Thoracic aorta (tissue), 2 donors: ENCODE measurements at regions not wholly inside any gene's neighbourhood (a gene's known extent, or its start where the extent isn't known, plus 50 kb on each side); places are given as distances from the start of the nearest gene placed in this dataset.

Experiments used
- ATAC-seq: fragments of 150-250 bp; one replicate; pipeline ENCODE4 v1.8.0; 2017; ENCODE audit warnings: low read depth; ENCODE audit not compliant: insufficient number of reproducible peaks, low FRiP score
- DNase-seq: peaks from one replicate; pipeline ENCODE4 v3.0.0-alpha.2; 2020; ENCODE audit warnings: low spot score
- H3K27ac ChIP-seq, 2 donors: fragments of 200-600 bp; sonication (generic); 1 replicate in 1 of 2; 2 replicates in 1 of 2; pipeline ENCODE4 v1.5.1; 2016; ENCODE audit warnings: mild to moderate bottlenecking in 2 of 2, moderate library complexity in 2 of 2
- H3K27me3 ChIP-seq: fragments of 200-600 bp; sonication (generic); replicated peaks from 2 replicates; pipeline ENCODE4 v1.6.0; 2016; ENCODE audit warnings: mild to moderate bottlenecking; ENCODE audit not compliant: insufficient read depth
- H3K36me3 ChIP-seq: fragments of 200-600 bp; sonication (generic); one replicate; pipeline ENCODE4 v1.5.1; 2016
- H3K4me1 ChIP-seq, 2 donors: fragments of 200-600 bp; sonication (generic); 1 replicate in 1 of 2; 2 replicates in 1 of 2; pipeline versions ENCODE4 v1.5.1 to v1.6.0; 2016; ENCODE audit warnings: low read depth in 2 of 2, mild to moderate bottlenecking in 1 of 2; ENCODE audit not compliant: control insufficient read depth in 1 of 2
- H3K4me3 ChIP-seq: fragments of 200-600 bp; sonication (generic); 2 replicates; pipeline ENCODE4 v1.5.1; 2016; ENCODE audit warnings: mild to moderate bottlenecking
- H3K9me3 ChIP-seq: fragments of 200-600 bp; sonication (generic); 2 replicates; pipeline ENCODE4 v1.5.1; 2016
- CTCF ChIP-seq: fragments of 200-600 bp; sonication (generic); IDR thresholded peaks from one replicate; pipeline ENCODE4 v1.5.1; 2019; ENCODE audit warnings: antibody characterized with exemption

GRCh38 chr5:124922255-124922975 lies 176.0 kb upstream of the ZNF608 start:
- Histone ChIP-seq H3K27ac (no peak overlapping the region), H3K27me3 (no peaks in the 10 kb centered on the region), H3K9me3 (no peaks in the 10 kb centered on the region), H3K4me3 (no peak overlapping the region), H3K36me3 (no peaks in the 10 kb centered on the region), H3K4me1 (peaks cover 3 to 7% of the 10 kb centered on the region in 2 donors)
- TF ChIP-seq CTCF, result no peak
- ATAC-seq (no peak), DNase-seq (no peak)

- ATAC-seq (peak; percentile 73), DNase-seq (no peak)
- Histone ChIP-seq H3K27ac (no peak overlapping the region), H3K36me3 (no peaks in the 10 kb centered on the region), H3K4me1 (peaks cover 3 to 7% of the 10 kb centered on the region in 2 donors), H3K4me3 (no peak overlapping the region), H3K27me3 (no peaks in the 10 kb centered on the region), H3K9me3 (no peaks in the 10 kb centered on the region)
- no peak for TF ChIP-seq CTCF
Measured at GRCh38 chr5:124923131-124923530, 176.7 kb upstream of the ZNF608 start.

GRCh38 chr5:124924729-124925128 lies 178.3 kb upstream of the ZNF608 start:
- ATAC-seq, result no peak
- H3K36me3 ChIP-seq, result no peaks in the 10 kb centered on the region
- no peaks in the 10 kb centered on the region for H3K9me3 ChIP-seq
- H3K27ac ChIP-seq, result no peak overlapping the region
- H3K4me3 ChIP-seq, result no peak overlapping the region
- H3K27me3 ChIP-seq, result no peaks in the 10 kb centered on the region
- DNase-seq, result no peak
- TF ChIP-seq CTCF, result no peak
- H3K4me1 ChIP-seq, result peaks cover 3 to 7% of the 10 kb centered on the region in 2 donors

GRCh38 chr5:124927735-124928134 lies 181.3 kb upstream of the ZNF608 start:
- H3K27ac ChIP-seq, result no peak overlapping the region
- TF ChIP-seq CTCF, result no peak
- no peak for ATAC-seq
- H3K9me3 ChIP-seq, result no peaks in the 10 kb centered on the region
- no peak for DNase-seq
- H3K36me3 ChIP-seq, result no peaks in the 10 kb centered on the region
- H3K4me3 ChIP-seq, result no peak overlapping the region
- no peaks in the 10 kb centered on the region for H3K27me3 ChIP-seq
- peaks cover 6 to 7% of the 10 kb centered on the region in 2 donors for H3K4me1 ChIP-seq

GRCh38 chr5:124929000-124929399 lies 182.6 kb upstream of the ZNF608 start:
- ATAC-seq, result no peak
- H3K4me1 ChIP-seq, result peaks cover 5 to 7% of the 10 kb centered on the region in 2 donors
- no peak for TF ChIP-seq CTCF

More at GRCh38 chr5:124929000-124929399, 182.6 kb upstream of the ZNF608 start:
- DNase-seq, result no peak
- Histone ChIP-seq H3K36me3 (no peaks in the 10 kb centered on the region), H3K9me3 (no peaks in the 10 kb centered on the region), H3K27ac (no peak overlapping the region), H3K27me3 (no peaks in the 10 kb centered on the region), H3K4me3 (no peak overlapping the region)
